HFF-Myc (cell line): ENCODE measurements at regions not wholly inside any gene's neighbourhood (a gene's known extent, or its start where the extent isn't known, plus 50 kb on each side); places are given as distances from the start of the nearest gene placed in this dataset.
A peak's percentile ranks its signal among the peaks of the same experiment; 100 is the strongest.

ENCODE experiments used
- DNase-seq: peaks from one replicate; pipeline ENCODE4 v3.0.0-alpha.2; 2011; ENCODE audit warnings: low read depth; ENCODE audit errors: extremely low read depth
- H3K4me3 ChIP-seq: replicated peaks from 2 replicates; pipeline ENCODE4 v1.5.1; 2011; ENCODE audit warnings: low read depth, mild to moderate bottlenecking, control low read depth, low read length
- TF ChIP-seq, protein P1 (sequence below): IDR thresholded peaks from 2 replicates; pipeline ENCODE4 v1.5.1; 2012; ENCODE audit warnings: mild to moderate bottlenecking, low read depth, low read length, control low read depth; ENCODE audit errors: missing control alignments

DNA sequence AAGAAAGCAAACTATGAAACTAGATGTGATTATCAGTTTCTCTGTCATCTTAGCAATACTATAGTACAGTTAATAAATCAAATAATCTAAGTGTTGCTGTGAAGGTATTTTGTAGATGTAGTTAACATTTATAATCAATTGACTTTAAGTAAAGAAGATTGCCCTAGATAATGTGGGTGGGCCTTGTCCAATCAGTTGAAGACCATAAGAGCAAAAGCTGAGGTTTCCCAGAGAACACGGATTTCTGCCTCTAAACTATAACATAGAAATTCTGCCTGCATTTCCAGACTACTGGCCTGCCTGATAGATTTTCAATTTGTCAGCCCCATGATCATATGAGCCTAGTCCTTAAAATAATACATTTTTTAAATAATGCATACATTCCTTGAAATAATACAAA is 222.9 kb downstream of the PCDH18 start:
- H3K4me3 ChIP-seq: no peak overlapping the region
- no peak for DNase-seq
- TF ChIP-seq, protein P1, sequence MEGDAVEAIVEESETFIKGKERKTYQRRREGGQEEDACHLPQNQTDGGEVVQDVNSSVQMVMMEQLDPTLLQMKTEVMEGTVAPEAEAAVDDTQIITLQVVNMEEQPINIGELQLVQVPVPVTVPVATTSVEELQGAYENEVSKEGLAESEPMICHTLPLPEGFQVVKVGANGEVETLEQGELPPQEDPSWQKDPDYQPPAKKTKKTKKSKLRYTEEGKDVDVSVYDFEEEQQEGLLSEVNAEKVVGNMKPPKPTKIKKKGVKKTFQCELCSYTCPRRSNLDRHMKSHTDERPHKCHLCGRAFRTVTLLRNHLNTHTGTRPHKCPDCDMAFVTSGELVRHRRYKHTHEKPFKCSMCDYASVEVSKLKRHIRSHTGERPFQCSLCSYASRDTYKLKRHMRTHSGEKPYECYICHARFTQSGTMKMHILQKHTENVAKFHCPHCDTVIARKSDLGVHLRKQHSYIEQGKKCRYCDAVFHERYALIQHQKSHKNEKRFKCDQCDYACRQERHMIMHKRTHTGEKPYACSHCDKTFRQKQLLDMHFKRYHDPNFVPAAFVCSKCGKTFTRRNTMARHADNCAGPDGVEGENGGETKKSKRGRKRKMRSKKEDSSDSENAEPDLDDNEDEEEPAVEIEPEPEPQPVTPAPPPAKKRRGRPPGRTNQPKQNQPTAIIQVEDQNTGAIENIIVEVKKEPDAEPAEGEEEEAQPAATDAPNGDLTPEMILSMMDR: no peak

DNA sequence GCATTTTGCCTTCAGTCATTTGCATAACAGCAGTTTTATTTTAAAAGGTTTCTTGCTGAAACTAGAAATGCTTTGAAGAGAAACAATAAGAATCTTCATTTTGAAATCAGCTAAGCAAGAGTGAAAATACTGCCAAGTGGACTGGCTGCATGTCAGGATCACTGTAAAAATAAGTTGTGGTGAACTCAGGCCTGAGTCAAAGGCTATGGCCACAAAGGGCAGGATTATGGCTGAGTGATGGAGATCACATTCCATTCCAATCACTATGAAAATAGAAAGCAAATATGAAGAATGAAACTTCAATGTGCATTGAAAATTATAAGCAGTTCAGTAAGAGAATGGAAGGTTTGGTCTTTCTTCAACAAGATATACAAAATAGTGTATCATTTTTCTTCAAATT is 224.5 kb downstream of the PCDH18 start:
- TF ChIP-seq, protein P1: no peak
- no peak overlapping the region for H3K4me3 ChIP-seq
- no peak for DNase-seq

DNA sequence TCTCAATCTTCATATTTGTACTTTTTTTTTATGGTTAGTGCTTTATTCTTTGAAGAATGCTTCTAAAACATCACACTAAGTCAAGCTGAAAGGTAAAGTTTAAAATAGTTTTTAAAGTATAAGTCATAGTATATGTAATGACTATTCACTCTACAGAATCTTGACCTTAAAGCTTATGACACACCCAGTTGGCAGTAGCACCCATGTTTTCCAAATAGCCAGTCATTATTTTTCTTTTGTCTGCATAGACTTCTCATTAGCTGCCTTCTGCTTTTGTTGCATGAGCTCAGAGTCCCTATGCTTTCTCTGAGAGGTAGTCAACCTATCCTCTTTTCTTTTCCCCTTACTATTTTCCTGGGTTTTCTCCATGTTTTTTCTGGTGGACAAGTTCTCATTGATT is 231.5 kb downstream of the PCDH18 start:
- TF ChIP-seq, protein P1: no peak
- no peak overlapping the region for H3K4me3 ChIP-seq
- DNase-seq: no peak

DNA sequence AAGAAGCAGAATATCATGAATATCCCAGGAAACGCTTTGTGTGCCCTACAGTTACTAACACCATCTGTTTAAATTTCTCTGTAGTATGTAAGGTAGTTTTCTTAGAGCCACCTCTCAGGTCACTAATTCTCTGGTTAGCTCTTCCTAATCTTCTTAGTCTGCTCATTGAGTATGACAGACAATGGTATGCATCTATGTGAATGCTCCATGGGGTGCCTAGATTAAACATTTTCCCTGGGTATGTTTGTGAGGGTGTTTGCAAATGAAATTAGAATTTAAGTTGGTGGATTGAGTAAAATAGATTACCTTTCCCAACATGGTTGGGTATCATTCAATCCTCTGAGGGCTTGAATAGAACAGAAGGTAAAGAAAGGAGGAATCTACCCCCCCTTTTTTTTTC is 233.0 kb downstream of the PCDH18 start:
- TF ChIP-seq, protein P1: no peak

DNA sequence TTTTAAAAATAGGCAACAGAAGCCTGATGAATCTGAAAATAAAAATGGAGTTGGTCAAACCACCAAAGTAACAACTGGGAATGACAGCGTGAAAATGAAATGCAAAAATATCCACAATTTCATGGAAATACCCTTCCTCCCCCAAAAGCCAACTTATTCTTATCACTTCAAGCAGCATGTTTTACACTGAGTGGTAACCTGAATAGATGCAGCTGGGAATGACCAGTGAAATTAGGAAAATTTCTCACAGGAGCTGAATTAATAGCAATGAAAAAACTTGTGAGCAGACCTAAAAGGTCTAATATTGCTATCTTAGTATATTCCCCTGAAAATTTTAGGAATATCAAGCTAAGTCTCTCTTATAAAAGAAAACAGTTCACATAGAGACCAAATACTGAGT is 239.0 kb downstream of the PCDH18 start:
- no peak for DNase-seq
- TF ChIP-seq, protein P1: no peak
- no peak overlapping the region for H3K4me3 ChIP-seq

More for the DNA sequence above, 233.0 kb downstream of the PCDH18 start:
- H3K4me3 ChIP-seq: no peak overlapping the region
- no peak for DNase-seq

DNA sequence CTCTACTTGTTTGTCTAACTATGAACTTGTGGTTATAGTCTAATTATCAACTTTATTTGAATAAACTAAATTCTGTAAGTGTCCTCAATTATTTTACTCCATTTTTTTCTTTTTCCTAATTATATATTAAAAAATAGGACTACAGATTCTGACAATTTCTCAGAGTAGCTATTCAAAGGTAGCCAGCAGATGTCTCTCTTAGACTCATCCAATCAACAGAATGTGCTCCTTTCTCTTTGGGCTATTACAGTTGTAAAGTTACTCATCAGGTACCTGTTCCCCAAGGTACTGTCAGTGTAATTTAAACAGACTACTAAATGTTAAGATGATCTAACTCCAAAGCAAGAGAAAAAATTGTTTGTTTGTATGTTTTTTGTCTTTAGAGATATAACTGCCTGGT is 248.6 kb downstream of the PCDH18 start:
- TF ChIP-seq, protein P1: peak; percentile 33
- no peak overlapping the region for H3K4me3 ChIP-seq
- DNase-seq: no peak

DNA sequence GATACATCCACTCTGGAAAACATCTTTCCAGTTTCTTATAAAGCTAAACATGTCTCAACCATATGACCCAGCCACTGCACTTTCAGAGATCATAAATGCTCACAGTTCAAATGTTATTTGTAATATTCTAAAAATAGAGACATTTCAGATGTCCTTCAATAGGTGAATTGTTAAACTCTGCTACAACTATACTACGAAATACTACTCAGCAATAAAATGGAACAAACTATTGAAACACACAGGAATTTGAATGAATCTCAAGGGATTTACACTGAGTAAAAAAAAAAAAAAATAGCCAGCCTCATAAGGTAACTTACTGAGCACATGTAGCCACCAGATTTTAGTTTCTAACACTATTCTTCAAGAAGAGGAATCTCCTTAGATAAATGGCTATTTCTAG is 253.9 kb downstream of the PCDH18 start:
- no peak overlapping the region for H3K4me3 ChIP-seq
- no peak for DNase-seq
- TF ChIP-seq, protein P1: no peak
